Stimulated activated CD4-positive, alpha-beta T cell treated with anti-CD3 and anti-CD28 coated beads, TNF-alpha, amount 100 ng/mL, for 24 hours (primary cell): ENCODE measurements at regions not wholly inside any gene's neighbourhood (a gene's known extent, or its start where the extent isn't known, plus 50 kb on each side); places are given as distances from the start of the nearest gene placed in this dataset.

Experiments used
- DNase-seq, 3 experiments: peaks; one replicate each; pipeline ENCODE4 v3.0.0-alpha.2; 2020; ENCODE audit warnings: low read depth in 3 of 3

GRCh38 chr1:168917796-168918195 is 188.7 kb upstream of the ATP1B1 start:
- no peak for DNase-seq

- no peak for DNase-seq
These were observed 187.4 kb upstream of the ATP1B1 start for GRCh38 chr1:168918860-168919741.

- no peak for DNase-seq
These were observed 185.9 kb upstream of the ATP1B1 start for GRCh38 chr1:168920456-168921094.

- no peak for DNase-seq
These were observed 184.9 kb upstream of the ATP1B1 start for GRCh38 chr1:168921629-168922028.

GRCh38 chr1:168923521-168924136 is 182.9 kb upstream of the ATP1B1 start:
- no peak for DNase-seq

- DNase-seq = no peak
These were observed 181.5 kb upstream of the ATP1B1 start for GRCh38 chr1:168924976-168925375.

- no peak for DNase-seq
These were observed 180.3 kb upstream of the ATP1B1 start for GRCh38 chr1:168926236-168926635.

- DNase-seq = no peak
These were observed 174.0 kb upstream of the ATP1B1 start for GRCh38 chr1:168932539-168932938.

GRCh38 chr1:168933141-168933805 is 173.2 kb upstream of the ATP1B1 start:
- no peak for DNase-seq

- no peak for DNase-seq
These were observed 167.2 kb upstream of the ATP1B1 start for GRCh38 chr1:168939110-168939946.

GRCh38 chr1:168939947-168940223 is 166.6 kb upstream of the ATP1B1 start:
- DNase-seq = no peak

- no peak for DNase-seq
These were observed 164.8 kb upstream of the ATP1B1 start for GRCh38 chr1:168941640-168942039.

- DNase-seq = no peak
These were observed 164.3 kb upstream of the ATP1B1 start for GRCh38 chr1:168942165-168942564.

- no peak for DNase-seq
These were observed 160.6 kb upstream of the ATP1B1 start for GRCh38 chr1:168945870-168946269.

- DNase-seq = no peak
These were observed 159.4 kb upstream of the ATP1B1 start for GRCh38 chr1:168947041-168947440.

GRCh38 chr1:168949672-168950071 is 156.8 kb upstream of the ATP1B1 start:
- DNase-seq = no peak

- DNase-seq = no peak
These were observed 148.7 kb upstream of the ATP1B1 start for GRCh38 chr1:168957818-168958217.

GRCh38 chr1:168958562-168959289 is 147.8 kb upstream of the ATP1B1 start:
- no peak for DNase-seq

GRCh38 chr1:168959382-168959781 is 147.1 kb upstream of the ATP1B1 start:
- no peak for DNase-seq

- DNase-seq = no peak
These were observed 146.4 kb upstream of the ATP1B1 start for GRCh38 chr1:168960114-168960513.

- no peak for DNase-seq
These were observed 145.9 kb upstream of the ATP1B1 start for GRCh38 chr1:168960595-168960994.
